Mesothelial cell of epicardium (in vitro differentiated cells): ENCODE measurements at regions not wholly inside any gene's neighbourhood (a gene's known extent, or its start where the extent isn't known, plus 50 kb on each side); places are given as distances from the start of the nearest gene placed in this dataset.
"Not testable (repeated sequence)": the region's sequence is repeated elsewhere in the genome, so short reads cannot be mapped to it uniquely, and the experiment has no call there.

Source experiments
- DNase-seq, 2 experiments: peaks; one replicate each; pipeline ENCODE4 v3.0.0; 2021; ENCODE audit warnings: low spot score in 2 of 2; ENCODE audit not compliant: unreplicated experiment in 2 of 2
- H3K27ac Mint-ChIP-seq: 2 replicates; pipeline ENCODE4 v1.8.0; 2021; ENCODE audit warnings: mixed read lengths
- H3K27me3 Mint-ChIP-seq: 2 replicates; pipeline ENCODE4 v1.8.0; 2021; ENCODE audit warnings: low read depth, mixed read lengths
- H3K36me3 Mint-ChIP-seq: 2 replicates; pipeline ENCODE4 v1.8.0; 2021; ENCODE audit warnings: mixed read lengths
- H3K4me1 Mint-ChIP-seq: 2 replicates; pipeline ENCODE4 v1.8.0; 2021; ENCODE audit warnings: mixed read lengths
- H3K4me3 Mint-ChIP-seq: 2 replicates; pipeline ENCODE4 v1.8.0; 2021; ENCODE audit warnings: mild to moderate bottlenecking, moderate library complexity, mixed read lengths
- H3K9me3 Mint-ChIP-seq: 2 replicates; pipeline ENCODE4 v1.8.0; 2021; ENCODE audit warnings: mixed read lengths
- TF ChIP-seq, protein P1 (sequence below): fragments of 200-600 bp; sonication (generic); IDR thresholded peaks from one replicate; pipeline ENCODE4 v1.5.0; 2021; ENCODE audit warnings: antibody characterized with exemption; ENCODE audit not compliant: unreplicated experiment

- H3K4me1 Mint-ChIP-seq, result peaks cover 12% of the 10 kb centered on the region
- H3K27me3 Mint-ChIP-seq, result no peaks in the 10 kb centered on the region
- TF ChIP-seq, protein P1, sequence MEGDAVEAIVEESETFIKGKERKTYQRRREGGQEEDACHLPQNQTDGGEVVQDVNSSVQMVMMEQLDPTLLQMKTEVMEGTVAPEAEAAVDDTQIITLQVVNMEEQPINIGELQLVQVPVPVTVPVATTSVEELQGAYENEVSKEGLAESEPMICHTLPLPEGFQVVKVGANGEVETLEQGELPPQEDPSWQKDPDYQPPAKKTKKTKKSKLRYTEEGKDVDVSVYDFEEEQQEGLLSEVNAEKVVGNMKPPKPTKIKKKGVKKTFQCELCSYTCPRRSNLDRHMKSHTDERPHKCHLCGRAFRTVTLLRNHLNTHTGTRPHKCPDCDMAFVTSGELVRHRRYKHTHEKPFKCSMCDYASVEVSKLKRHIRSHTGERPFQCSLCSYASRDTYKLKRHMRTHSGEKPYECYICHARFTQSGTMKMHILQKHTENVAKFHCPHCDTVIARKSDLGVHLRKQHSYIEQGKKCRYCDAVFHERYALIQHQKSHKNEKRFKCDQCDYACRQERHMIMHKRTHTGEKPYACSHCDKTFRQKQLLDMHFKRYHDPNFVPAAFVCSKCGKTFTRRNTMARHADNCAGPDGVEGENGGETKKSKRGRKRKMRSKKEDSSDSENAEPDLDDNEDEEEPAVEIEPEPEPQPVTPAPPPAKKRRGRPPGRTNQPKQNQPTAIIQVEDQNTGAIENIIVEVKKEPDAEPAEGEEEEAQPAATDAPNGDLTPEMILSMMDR, result no peak
- DNase-seq, result no peak
- H3K36me3 Mint-ChIP-seq, result no peaks in the 10 kb centered on the region
- H3K27ac Mint-ChIP-seq, result no peak overlapping the region
- H3K4me3 Mint-ChIP-seq, result no peak overlapping the region
- no peaks in the 10 kb centered on the region for H3K9me3 Mint-ChIP-seq
Observed at GRCh38 chr5:91925249-91925648, 542.1 kb upstream of the ARRDC3 start.

DNA sequence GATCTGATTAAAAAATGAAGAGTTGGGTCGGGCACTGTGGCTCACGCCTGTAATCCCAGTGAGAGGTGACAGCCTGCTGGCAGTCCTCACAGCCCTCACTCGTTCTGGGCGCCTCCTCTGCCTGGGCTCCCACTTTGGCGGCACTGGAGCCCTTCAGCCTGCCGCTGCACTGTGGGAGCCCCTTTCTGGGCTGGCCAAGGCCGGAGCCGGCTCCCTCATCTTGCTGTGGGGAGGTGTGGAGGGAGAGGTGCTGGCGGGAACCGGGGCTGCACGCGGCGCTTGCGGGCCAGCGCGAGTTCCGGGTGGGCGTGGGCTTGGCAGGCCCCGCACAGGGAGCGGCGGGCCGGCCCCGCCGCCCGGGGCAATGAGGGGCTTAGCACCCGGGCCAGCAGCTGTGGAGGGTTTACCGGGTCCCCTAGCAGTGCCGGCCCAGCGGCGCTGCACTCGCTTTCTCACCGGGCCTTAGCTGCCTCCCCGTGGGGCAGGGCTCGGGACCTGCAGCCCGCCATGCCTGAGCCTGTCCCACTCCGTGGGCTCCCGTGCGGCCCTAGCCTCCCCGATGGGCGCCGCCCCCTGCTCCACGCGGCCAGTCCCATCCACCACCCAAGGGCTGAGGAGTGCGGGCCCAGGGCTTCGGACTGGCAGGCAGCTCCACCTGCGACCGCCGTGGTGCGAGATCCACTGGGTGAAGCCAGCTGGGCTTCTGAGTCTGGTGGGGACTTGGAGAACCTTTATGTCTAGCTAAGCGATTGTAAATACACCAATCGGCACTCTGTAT lies 534.1 kb upstream of the ARRDC3 start:
- not testable (repeated sequence) for H3K9me3 Mint-ChIP-seq, H3K4me3 Mint-ChIP-seq, H3K27ac Mint-ChIP-seq, H3K27me3 Mint-ChIP-seq, H3K36me3 Mint-ChIP-seq, DNase-seq, H3K4me1 Mint-ChIP-seq

- no peaks in the 10 kb centered on the region for H3K9me3 Mint-ChIP-seq
- no peaks in the 10 kb centered on the region for H3K4me1 Mint-ChIP-seq
- H3K36me3 Mint-ChIP-seq, result no peaks in the 10 kb centered on the region
- no peak for DNase-seq
- no peaks in the 10 kb centered on the region for H3K27me3 Mint-ChIP-seq
- TF ChIP-seq, protein P1, result no peak
- no peak overlapping the region for H3K4me3 Mint-ChIP-seq
- H3K27ac Mint-ChIP-seq, result no peak overlapping the region
Observed at GRCh38 chr5:91910655-91911054, 527.5 kb upstream of the ARRDC3 start.

DNA sequence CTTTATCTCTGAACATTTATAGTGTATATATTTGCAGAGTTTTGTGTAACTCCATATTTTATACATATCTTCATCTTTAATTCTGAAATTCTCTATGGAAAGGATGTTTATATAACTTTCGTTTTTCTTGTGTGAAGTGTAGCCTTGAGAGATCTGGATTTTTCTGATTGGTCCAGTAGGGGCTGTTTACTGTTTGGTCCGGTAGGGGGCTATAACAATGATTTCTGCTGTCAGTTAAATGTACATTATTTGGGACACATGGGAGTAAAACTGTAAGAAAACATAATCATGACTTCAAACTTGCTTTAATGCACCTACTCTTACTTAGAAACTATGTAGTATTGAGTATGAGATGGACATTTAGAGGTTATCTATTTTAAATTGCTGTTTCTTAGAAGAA lies 527.1 kb upstream of the ARRDC3 start:
- Mint-ChIP-seq H3K27ac (no peak overlapping the region), H3K9me3 (no peaks in the 10 kb centered on the region), H3K4me1 (no peaks in the 10 kb centered on the region), H3K4me3 (no peak overlapping the region), H3K36me3 (no peaks in the 10 kb centered on the region), H3K27me3 (no peaks in the 10 kb centered on the region)
- TF ChIP-seq, protein P1, result no peak
- DNase-seq, result no peak

DNA sequence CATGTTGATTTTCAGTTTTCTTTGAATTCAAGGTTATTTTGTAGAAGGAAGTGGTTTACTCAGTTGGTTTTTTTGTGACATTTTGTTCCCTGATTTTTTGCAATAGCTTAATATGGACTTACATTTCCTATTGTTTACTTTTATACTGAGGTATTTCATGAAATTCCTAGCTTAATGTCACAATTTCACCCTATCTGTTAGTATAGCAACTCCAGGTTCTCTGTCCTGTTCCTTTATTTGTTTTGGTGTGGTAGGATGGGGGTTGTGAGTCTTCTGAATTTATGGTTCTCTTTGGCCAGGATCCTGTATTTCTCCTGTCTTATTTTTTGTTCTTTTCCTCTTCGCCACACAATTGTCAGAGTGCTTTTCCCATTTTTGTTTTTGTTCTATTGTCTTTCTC lies 523.4 kb upstream of the ARRDC3 start:
- Mint-ChIP-seq H3K27ac (no peak overlapping the region), H3K36me3 (no peaks in the 10 kb centered on the region), H3K4me3 (no peak overlapping the region), H3K4me1 (no peaks in the 10 kb centered on the region), H3K9me3 (no peaks in the 10 kb centered on the region), H3K27me3 (no peaks in the 10 kb centered on the region)
- no peak for DNase-seq
- TF ChIP-seq, protein P1, result no peak

GRCh38 chr5:91906027-91906426 lies 522.9 kb upstream of the ARRDC3 start:
- no peak overlapping the region for H3K27ac Mint-ChIP-seq
- H3K27me3 Mint-ChIP-seq, result no peaks in the 10 kb centered on the region
- H3K36me3 Mint-ChIP-seq, result no peaks in the 10 kb centered on the region

More at GRCh38 chr5:91906027-91906426, 522.9 kb upstream of the ARRDC3 start:
- Mint-ChIP-seq H3K9me3 (no peaks in the 10 kb centered on the region), H3K4me1 (no peaks in the 10 kb centered on the region), H3K4me3 (no peak overlapping the region)
- DNase-seq, result no peak
- TF ChIP-seq, protein P1, result no peak
